Mesodermal cell (in vitro differentiated cells): ENCODE measurements at regions not wholly inside any gene's neighbourhood (a gene's known extent, or its start where the extent isn't known, plus 50 kb on each side); places are given as distances from the start of the nearest gene placed in this dataset.

Experiments used
- H3K27ac ChIP-seq: 2 replicates; pipeline ENCODE4 v1.7.0; 2013; ENCODE audit warnings: mild to moderate bottlenecking, low read depth, low read length, moderate library complexity; ENCODE audit not compliant: severe bottlenecking
- H3K36me3 ChIP-seq: 2 replicates; pipeline ENCODE4 v1.7.1; 2013; ENCODE audit warnings: mild to moderate bottlenecking, low read length, moderate library complexity; ENCODE audit not compliant: control insufficient read depth, insufficient read depth
- H3K4me1 ChIP-seq: one replicate; pipeline ENCODE4 v1.7.1; 2013; ENCODE audit warnings: mild to moderate bottlenecking, low read length; ENCODE audit not compliant: insufficient read depth, control insufficient read depth, poor library complexity, severe bottlenecking
- H3K4me3 ChIP-seq: 2 replicates; pipeline ENCODE4 v1.7.0; 2013; ENCODE audit warnings: low read length, control low read depth, mild to moderate bottlenecking; ENCODE audit not compliant: insufficient read depth, poor library complexity, severe bottlenecking; ENCODE audit errors: extremely low read depth
- H3K9me3 ChIP-seq: 2 replicates; pipeline ENCODE4 v1.7.1; 2013; ENCODE audit warnings: mild to moderate bottlenecking, low read length, moderate library complexity; ENCODE audit not compliant: control insufficient read depth
- WGBS, 2 experiments: methylation state at CpG; one replicate each; pipeline ENCODE4 v1.1.5; 2013; ENCODE audit warnings: missing lambda C conversion rate in 2 of 2; ENCODE audit not compliant: insufficient coverage in 2 of 2; 5-methylcytosine and 5-hydroxymethylcytosine counted together

DNA sequence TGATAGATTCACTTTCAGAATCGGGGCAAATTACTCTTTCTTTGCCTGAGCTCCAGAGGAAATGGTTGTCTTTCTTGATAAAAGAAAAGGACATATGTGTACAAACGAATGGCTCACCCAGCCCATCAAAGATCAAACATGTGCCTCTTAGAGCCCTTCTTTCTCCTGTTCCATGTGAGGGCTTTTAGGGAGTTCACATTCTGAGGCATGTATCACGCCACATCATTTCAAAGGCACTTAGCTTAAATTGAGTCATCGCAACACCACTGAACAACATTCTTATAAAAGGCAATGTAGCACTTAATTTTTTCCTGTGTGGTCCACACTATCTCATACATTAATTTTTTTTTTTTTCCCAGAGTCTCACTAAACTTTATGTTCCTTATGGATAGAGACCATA lies 521.0 kb downstream of the SUCLA2 start:
- no peak overlapping the region for H3K4me3 ChIP-seq
- H3K27ac ChIP-seq = no peak overlapping the region
- H3K9me3 ChIP-seq = no peaks in the 10 kb centered on the region
- 93 to 100% methylated on average over 2 of the region's 4 CpGs for WGBS, 2 experiments
- H3K36me3 ChIP-seq = no peaks in the 10 kb centered on the region
- no peaks in the 10 kb centered on the region for H3K4me1 ChIP-seq

DNA sequence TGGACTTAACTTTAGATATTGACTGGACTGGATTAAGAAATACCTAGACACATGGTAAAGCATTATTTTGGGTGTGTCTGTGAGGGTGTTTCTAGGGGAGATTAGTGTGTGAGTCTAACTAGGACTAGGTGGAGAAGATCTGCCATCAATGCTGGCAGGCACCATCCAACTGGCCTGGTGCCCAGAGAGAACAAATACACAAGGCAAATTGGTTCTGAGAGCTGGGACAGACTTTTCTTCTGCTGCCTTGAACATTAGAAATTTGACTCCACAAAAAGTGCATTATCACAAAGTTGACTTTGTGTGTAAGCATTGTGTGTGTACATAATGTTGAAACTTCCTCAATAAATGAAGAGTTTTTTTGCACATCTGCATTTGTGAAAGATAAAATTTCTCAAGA lies 522.1 kb downstream of the SUCLA2 start:
- H3K36me3 ChIP-seq = no peaks in the 10 kb centered on the region

DNA sequence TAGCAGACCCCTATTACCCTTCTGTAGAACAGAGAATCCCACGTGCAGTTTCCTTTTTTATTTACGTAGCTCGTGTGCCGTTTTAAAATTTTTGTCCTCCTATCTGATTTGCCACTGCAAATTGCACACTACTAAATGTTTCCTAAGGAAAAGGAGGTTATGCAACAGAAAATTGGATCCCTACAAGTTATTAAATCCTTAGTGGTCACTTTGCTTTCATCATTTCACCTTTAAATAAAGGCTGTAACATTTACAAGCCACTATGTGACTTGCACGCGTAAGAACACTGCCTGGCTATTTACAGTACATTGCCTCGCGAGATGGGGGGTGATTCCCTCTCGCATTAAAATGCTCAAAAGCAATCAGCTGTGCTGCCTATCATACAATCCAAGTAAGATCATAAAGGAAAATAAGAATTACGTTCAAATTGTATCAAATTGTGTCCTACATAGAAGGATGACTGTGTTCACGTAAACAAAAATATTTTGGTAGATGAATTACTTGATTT lies 525.6 kb downstream of the SUCLA2 start:
- no peak overlapping the region for H3K4me3 ChIP-seq
- H3K36me3 ChIP-seq = no peaks in the 10 kb centered on the region
- 83 to 88% methylated on average over 2 to 6 of the region's 11 CpGs for WGBS, 2 experiments
- H3K4me1 ChIP-seq = no peaks in the 10 kb centered on the region
- no peaks in the 10 kb centered on the region for H3K9me3 ChIP-seq
- H3K27ac ChIP-seq = no peak overlapping the region

More for the DNA sequence above, 522.1 kb downstream of the SUCLA2 start:
- no peak overlapping the region for H3K4me3 ChIP-seq
- H3K27ac ChIP-seq = no peak overlapping the region
- H3K4me1 ChIP-seq = no peaks in the 10 kb centered on the region
- no peaks in the 10 kb centered on the region for H3K9me3 ChIP-seq

DNA sequence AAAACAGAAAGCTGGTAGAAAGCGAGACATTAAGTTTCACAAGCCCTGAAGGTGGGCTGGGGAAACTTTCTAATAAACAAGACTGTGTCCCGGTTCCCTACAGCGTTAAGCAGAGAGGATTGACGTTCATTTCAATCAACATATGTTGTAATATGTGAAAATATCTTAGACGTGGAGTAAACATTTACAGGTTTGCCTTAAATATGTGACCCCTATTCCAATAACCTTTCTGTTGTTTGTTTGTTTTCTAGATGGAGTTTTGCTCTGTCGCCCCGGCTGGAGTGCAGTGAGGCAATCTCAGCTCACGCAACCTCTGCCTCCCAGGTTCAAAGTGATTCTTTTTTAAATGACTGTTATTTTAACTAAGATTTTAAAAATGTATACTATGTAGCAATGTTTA lies 526.2 kb downstream of the SUCLA2 start:
- Histone ChIP-seq H3K4me1 (no peaks in the 10 kb centered on the region), H3K9me3 (no peaks in the 10 kb centered on the region), H3K4me3 (no peak overlapping the region), H3K36me3 (no peaks in the 10 kb centered on the region), H3K27ac (no peak overlapping the region)
- 96% methylated on average over 4 of the region's 8 CpGs; no CpG with 5 or more reads in 1 of the 2 experiments for WGBS, 2 experiments

DNA sequence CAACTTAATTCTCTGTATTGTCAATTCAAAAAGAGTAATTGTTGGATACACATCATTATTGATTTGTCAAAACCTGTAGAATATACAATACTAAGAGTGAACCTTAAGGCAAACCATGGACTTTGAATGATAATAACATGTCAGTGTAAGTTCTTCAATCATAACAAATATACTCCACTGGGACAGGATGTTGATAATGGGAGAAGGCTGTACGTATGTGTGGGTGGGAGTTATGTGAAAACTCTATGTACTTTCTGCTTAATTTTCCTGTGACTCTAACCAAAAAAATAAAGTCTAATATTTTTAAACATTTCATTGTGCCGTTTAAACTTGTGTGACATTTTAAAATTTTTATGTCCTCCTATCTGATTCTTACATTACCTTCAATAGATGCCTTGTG lies 526.7 kb downstream of the SUCLA2 start:
- Histone ChIP-seq H3K9me3 (no peaks in the 10 kb centered on the region), H3K27ac (no peak overlapping the region), H3K4me3 (no peak overlapping the region), H3K4me1 (no peaks in the 10 kb centered on the region), H3K36me3 (no peaks in the 10 kb centered on the region)
- no CpG with 5 or more reads among the region's 2 CpGs for WGBS, 2 experiments

DNA sequence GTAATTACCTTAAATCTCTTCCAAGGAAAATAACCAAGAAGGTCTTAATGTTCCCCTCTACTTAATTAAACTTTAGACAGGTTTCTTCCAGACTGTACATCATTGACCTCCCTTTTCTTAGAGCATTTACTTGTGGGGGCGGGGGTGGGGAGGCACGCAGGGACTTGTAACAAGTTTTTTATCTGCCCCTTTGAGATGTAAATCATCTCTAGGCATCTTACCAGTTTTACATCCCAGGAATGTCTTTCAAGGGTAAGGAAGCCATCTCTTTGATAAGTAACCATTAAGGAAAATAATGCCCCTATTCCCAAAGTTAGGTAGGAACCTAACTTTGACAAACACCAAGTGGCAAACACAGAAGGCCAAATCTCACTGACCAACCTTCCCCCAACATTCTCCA lies 528.6 kb downstream of the SUCLA2 start:
- Histone ChIP-seq H3K27ac (no peak overlapping the region), H3K4me3 (no peak overlapping the region), H3K4me1 (no peaks in the 10 kb centered on the region), H3K36me3 (no peaks in the 10 kb centered on the region), H3K9me3 (peaks cover 3% of the 10 kb centered on the region)
- WGBS, 2 experiments = no CpG with 5 or more reads among the region's 2 CpGs

DNA sequence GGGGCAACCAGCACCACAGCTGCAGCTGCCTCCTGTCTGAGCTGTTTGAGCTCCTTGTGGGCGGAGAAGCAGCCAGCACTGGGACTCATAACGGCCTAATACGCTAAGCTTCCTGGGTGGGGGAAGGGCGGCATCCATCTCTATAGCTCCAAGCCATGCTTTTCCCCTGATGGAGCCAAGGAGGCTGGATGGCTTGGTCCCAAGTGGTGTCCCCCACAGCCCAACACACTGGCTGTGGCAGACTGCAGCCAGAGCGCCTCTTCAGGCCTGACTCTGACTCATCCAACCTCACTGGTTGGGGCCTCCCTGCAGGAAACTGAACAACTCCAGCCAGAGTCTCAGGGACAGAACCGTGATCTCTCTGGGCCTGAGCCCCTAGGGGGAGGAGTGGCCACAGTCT lies 537.3 kb downstream of the SUCLA2 start:
- Histone ChIP-seq H3K9me3 (peaks cover 8% of the 10 kb centered on the region), H3K4me1 (no peaks in the 10 kb centered on the region), H3K4me3 (no peak overlapping the region), H3K27ac (no peak overlapping the region), H3K36me3 (no peaks in the 10 kb centered on the region)
- 70 to 100% methylated on average over 3 to 4 of the region's 6 CpGs for WGBS, 2 experiments

DNA sequence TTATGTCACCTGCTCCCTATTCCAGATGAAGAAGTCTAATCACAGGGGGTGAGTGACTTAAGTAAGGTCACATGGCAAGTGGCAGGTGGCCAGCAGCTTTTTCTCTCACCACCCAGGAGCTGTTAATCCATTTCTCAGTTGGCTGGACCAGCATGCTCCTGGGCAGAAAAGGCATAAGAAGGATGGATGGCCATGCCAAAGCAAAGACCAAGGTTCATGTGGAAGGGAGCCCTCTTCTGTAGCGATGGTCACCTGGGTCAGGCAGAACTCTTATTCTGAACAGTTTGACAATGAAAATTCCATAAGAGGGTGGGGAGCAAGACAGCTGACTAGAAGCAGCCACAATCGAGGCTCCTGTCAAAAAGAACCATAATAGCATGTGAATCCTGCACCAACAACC lies 538.1 kb downstream of the SUCLA2 start:
- 93 to 94% methylated on average over 2 of the region's 2 CpGs for WGBS, 2 experiments
- no peaks in the 10 kb centered on the region for H3K4me1 ChIP-seq
- H3K9me3 ChIP-seq = peaks cover 8% of the 10 kb centered on the region

DNA sequence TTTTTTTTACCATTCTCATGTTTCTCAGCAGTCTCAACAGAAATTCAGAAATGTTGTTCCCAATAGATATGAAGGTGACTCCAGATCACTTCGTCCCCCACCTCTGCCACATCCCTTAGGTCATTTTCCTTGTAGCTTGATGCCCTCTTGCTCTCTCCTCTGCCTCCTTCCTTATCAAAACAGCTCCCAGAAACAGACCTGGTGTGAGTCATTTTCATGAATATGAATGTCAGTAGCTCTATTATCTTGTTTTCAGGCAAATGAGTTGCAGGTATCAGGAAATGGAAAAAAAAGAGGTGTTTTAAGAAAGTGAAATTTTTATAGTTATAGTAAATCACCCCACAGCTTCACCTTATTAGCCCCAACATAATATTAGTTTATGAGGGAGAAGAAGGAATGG lies 539.3 kb downstream of the SUCLA2 start:
- no peak overlapping the region for H3K27ac ChIP-seq
- peaks cover 4% of the 10 kb centered on the region for H3K9me3 ChIP-seq
- no peaks in the 10 kb centered on the region for H3K4me1 ChIP-seq
- WGBS, 2 experiments = no CpG with 5 or more reads among the region's 1 CpG
- no peaks in the 10 kb centered on the region for H3K36me3 ChIP-seq
- no peak overlapping the region for H3K4me3 ChIP-seq

More for the DNA sequence above, 538.1 kb downstream of the SUCLA2 start:
- H3K36me3 ChIP-seq = no peaks in the 10 kb centered on the region
- H3K4me3 ChIP-seq = no peak overlapping the region
- H3K27ac ChIP-seq = no peak overlapping the region

DNA sequence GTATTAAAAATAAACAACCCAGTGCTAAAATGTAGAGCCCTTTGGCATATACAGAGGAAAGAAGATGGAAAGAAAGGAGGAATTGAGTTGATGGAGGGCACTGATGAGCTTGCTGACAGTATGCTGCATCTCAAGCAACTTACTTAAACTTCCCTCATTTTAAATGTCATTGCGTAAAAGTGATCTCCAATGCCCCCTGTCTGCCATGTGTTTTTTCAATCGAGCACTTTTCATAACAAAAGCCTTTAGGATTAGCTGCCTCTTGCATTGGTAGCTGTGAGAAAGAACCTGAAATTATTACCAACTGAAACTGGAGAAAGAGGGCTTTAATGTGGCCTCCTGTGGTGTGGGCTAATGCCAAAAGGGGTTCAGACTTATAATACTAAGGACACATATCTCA lies 541.6 kb downstream of the SUCLA2 start:
- H3K27ac ChIP-seq = no peak overlapping the region
- no peaks in the 10 kb centered on the region for H3K36me3 ChIP-seq
- WGBS, 2 experiments = 38% methylated on average over 1 of the region's 2 CpGs; no CpG with 5 or more reads in 1 of the 2 experiments
- no peak overlapping the region for H3K4me3 ChIP-seq
- no peaks in the 10 kb centered on the region for H3K4me1 ChIP-seq
- H3K9me3 ChIP-seq = peaks cover 4% of the 10 kb centered on the region

DNA sequence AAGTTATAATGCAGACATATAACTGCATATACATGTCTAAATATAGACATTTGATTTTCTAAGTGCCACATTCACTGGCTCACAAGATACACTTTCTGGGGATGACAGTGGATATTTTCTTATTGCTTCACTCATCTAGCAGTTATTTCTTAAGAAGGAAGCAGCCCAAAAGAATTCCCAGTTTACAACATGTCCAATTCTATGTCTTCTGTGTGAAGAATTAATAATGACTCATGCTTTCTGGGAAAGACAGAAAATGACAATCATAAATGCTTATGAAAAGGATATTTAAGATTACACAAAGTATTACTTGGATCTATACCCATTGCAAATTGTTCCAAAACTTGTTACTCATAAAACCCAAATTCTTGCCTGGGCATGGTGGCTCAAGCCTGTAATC lies 543.4 kb downstream of the SUCLA2 start:
- Histone ChIP-seq H3K9me3 (no peaks in the 10 kb centered on the region), H3K36me3 (no peaks in the 10 kb centered on the region), H3K4me3 (no peak overlapping the region), H3K4me1 (no peaks in the 10 kb centered on the region), H3K27ac (no peak overlapping the region)

DNA sequence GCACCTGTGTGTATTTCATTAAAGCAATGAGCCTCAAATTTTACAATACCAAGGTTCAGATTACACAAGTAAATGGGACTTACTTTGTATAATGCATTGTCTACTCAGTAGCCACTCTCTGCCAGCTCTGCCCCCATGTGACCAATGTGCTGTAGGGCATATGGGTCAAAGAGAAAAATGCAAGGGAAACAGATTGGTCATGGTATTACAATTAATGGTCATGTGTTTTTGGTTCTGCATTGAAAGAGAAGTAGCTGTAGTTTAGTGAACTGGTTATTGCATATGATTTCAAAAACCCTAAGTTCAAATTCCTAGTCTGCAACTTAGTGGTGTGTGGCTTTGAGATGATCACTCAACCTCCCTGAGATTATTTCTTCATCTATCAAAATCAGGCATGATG lies 545.4 kb downstream of the SUCLA2 start:
- Histone ChIP-seq H3K27ac (no peak overlapping the region), H3K36me3 (no peaks in the 10 kb centered on the region), H3K9me3 (no peaks in the 10 kb centered on the region), H3K4me1 (no peaks in the 10 kb centered on the region), H3K4me3 (no peak overlapping the region)
